AG09319 (cell line): ENCODE measurements at regions not wholly inside any gene's neighbourhood (a gene's known extent, or its start where the extent isn't known, plus 50 kb on each side); places are given as distances from the start of the nearest gene placed in this dataset.

Source experiments
- DNase-seq: peaks from one replicate; pipeline ENCODE4 v3.0.0-alpha.2; 2010; ENCODE audit warnings: low read depth; ENCODE audit errors: extremely low read depth
- CTCF ChIP-seq: IDR thresholded peaks from 2 replicates; pipeline ENCODE4 v1.5.1; 2011; ENCODE audit warnings: low read depth, mild to moderate bottlenecking, inconsistent platforms, low read length, moderate library complexity

- DNase-seq: no peak
Observed at GRCh38 chr3:23002836-23003732, 200.0 kb upstream of the UBE2E2 start.

GRCh38 chr3:23003733-23004046, 199.4 kb upstream of the UBE2E2 start:
- no peak for DNase-seq
- no peak for TF ChIP-seq CTCF

More at GRCh38 chr3:23002836-23003732, 200.0 kb upstream of the UBE2E2 start:
- no peak for TF ChIP-seq CTCF

GRCh38 chr3:23004971-23005370, 198.2 kb upstream of the UBE2E2 start:
- no peak for DNase-seq
- TF ChIP-seq CTCF: no peak

- TF ChIP-seq CTCF: no peak
- no peak for DNase-seq
Observed at GRCh38 chr3:23017801-23018200, 185.3 kb upstream of the UBE2E2 start.

GRCh38 chr3:23019596-23020300, 183.4 kb upstream of the UBE2E2 start:
- DNase-seq: no peak
- no peak for TF ChIP-seq CTCF

GRCh38 chr3:23028294-23028693, 174.8 kb upstream of the UBE2E2 start:
- no peak for DNase-seq
- TF ChIP-seq CTCF: no peak

GRCh38 chr3:23029001-23029400, 174.1 kb upstream of the UBE2E2 start:
- no peak for TF ChIP-seq CTCF
- DNase-seq: no peak
